GM18907 (cell line): ENCODE measurements at regions not wholly inside any gene's neighbourhood (a gene's known extent, or its start where the extent isn't known, plus 50 kb on each side); places are given as distances from the start of the nearest gene placed in this dataset.

Experiments used
- ATAC-seq: cut with Tn5 transposase; IDR thresholded peaks from one replicate; pipeline ENCODE4 v1.9.1; 2021; ENCODE audit warnings: mild to moderate bottlenecking, moderate library complexity; ENCODE audit not compliant: unreplicated experiment

DNA sequence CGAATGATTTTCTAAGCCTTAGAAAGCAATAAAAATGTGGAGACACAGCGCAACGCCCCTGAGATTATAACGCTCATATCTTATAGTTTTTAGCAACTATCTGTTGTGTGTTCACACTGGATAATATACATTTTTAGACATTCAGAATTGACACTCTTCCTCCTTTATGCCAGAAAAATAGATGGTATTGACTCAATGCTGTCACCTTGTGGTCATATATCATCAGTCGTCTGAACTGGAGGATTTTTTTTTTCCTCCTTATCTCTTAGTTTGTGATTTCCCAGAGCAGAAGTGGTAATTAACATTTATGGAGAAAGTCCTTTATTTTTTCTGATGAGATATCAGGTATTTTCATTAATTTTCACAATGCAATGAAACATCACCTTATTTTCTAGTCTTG lies 759.6 kb downstream of the RAB28 start:
- no peak for ATAC-seq

DNA sequence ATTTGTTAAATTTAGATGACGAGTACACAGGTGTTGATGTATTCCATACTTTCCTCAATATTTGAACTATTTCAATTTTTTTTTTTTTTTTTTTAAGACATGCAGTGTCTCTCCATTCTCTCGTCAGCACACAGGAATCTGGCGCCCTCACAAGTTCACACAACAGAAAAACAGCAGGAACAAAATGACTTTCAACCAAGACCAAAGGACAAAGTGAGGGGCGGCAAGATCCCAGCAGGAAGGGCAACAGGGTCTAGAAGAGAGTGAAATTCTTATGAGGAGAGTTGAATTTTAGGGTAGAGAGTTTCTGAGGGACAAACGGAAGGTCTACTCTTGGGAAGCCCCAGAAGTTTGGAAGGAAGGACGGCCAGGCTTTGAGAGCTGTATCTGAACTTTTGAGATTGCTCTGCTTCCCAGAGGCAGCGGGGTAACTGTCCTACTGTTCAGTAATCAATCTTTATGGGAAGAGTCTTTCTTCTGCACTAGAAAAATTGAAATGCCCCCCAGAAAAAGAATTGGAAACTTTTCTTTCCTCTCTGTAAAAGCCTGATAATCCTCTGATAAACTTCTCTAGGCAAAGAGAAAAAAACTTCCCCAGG lies 760.2 kb downstream of the RAB28 start:
- no peak for ATAC-seq

DNA sequence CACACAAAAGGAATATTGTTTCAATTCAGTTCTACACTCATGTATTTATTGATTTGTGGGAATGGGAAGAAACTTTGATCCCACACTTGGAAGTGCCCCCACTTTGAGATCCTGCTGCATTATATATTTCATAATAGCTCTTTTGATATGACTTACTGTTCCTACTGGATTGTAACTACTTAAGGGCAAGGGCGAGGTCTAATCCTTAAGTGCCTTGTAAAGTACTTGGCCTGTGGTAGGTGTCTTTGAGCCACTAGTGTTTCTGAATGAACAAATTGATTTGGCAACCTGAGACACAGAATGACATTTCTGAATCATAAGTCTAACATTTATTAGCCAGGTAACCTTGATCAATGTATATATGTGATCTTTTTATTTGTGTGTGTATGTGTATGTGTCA lies 767.2 kb downstream of the RAB28 start:
- no peak for ATAC-seq

DNA sequence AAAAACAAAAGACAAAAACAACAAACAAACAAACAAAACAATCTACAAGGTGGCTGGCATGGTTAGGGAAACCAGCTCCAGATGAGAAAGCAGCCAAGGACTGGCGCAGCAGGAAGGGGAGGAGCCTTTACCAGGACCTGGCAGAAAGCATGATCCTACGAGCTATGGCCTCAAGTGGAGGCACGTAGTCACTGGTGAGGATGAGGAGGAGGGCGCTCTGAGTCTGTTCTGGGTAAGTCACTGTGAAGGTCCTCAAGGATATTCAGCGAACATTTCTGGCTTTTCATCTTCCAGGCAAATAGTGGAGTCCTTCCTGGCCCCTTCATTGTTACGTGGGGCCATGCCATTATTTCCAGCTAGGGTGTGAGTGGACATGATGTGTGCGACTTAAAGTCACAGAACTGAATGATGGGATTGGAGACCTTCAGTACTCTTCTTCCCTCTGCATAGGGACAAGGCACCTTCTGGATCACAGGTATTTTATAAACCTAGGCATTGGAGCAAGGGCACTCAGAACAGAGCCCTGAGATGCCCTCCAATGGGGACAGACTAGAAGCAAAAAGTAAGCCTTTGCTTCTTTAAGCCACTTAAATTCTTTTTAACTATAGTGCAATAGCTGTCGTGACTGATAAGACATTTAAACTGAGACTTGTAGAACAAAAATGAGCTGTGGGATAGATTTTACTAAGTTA lies 771.3 kb downstream of the RAB28 start:
- no peak for ATAC-seq

DNA sequence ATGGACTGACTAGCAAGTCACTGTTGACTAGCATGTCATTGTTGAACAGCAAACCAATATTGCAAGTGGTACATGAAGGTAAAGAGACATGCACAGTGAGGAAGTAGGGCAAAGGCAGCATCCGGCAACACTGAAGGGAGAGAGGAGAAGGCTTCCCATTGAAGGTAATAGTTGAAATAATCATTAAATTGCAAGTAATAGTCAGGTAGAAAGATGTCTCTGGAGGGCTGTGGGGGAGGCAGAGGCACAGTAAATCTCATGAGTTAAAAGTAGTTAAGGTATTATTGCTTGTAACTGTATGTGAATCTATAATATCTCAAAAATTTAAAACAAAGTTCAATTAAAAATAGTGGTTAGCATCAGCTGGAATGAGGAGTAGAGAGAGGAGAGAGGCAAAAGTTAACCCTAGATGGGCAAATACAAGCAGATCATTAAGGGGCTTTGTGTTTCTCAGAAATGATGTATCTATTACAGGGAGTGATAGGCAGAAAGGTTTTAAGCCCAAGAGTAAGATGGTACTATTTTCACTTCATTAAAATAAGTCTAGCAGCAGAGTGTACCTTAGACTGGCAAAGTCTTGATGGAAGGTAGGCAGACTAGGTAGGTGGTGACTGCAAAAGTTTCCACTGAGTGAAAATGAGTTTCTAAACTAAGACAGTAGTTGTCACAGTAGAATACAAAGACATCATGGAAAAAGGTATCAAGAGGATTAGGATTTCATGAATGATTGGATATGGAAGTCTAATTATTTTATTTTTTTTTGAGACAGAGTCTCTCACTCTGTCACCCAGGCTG lies 776.6 kb downstream of the RAB28 start:
- ATAC-seq: no peak

DNA sequence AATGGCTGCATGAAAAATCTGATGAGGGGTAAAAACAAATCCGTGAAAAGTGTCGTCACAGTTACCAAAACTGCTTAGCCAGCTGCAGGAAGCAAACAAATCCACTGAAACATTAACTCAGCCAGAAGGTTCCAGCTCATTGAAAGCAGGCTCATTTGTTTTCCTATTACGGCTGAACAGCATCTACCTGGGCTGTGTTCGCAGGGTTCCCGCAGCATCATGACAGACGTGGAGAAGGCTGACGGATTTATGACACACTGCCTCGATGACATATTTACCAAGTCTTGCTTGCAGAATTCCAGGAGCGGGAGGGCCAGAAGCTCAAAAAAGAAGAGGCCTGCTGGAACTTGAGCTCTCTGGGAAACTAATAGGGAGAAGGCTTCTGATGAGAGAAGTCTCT lies 781.1 kb downstream of the RAB28 start:
- no peak for ATAC-seq

DNA sequence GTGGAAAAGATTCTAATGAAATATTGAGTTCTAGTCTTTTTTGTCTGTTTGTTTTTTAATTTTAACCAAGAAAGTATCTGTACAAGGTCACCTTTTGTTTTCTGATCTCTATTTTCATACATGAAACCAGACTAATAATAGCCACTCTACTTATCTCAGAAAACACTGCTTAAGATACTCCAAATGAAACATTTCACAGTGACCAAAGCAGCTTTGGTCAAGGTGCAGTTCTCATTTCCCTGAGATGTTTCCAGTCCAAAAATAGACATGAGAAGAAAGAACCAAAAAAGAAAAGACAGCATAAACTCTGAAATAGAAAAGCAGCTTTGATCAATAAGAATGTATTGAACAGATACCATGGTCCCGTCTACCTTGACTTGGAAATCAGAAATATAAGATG lies 782.8 kb downstream of the RAB28 start:
- no peak for ATAC-seq

DNA sequence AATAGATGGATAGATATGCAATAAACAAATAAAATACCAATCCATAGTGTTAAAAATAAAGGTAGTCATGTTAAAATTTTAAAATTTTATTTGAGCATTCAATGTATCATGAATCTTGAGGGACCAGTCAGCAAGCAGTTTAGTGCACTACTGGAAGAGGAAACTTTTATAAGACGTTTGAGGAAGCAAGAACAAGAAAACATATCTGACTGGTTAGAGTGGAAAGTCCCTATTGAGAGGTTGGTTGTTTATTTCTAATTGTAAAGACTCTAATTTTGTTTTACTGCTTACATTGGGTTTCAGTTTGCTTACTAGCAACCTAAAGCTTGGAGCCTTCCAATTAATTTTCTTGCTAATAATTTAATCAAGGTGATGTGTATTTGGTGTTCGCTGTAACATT lies 786.2 kb downstream of the RAB28 start:
- peak; percentile 55 for ATAC-seq

DNA sequence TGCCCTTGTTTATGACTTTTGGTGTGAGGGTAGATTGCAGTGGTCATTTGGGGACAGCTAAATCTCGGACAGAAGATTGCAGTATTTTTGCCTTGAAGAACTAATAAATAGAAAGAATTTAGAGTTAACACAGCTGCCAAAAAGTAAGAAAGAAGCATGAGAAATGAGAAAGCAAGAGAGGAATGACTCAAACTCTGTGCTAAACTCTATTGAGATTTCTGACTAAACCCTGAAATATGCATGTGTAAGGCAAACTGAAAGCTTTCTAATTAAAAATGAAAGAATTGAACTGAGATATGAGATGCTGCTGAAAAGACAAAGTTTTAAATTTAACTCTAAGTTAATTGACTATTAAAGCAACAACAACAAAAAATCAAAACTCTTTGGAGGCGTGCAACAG lies 791.3 kb downstream of the RAB28 start:
- no peak for ATAC-seq

DNA sequence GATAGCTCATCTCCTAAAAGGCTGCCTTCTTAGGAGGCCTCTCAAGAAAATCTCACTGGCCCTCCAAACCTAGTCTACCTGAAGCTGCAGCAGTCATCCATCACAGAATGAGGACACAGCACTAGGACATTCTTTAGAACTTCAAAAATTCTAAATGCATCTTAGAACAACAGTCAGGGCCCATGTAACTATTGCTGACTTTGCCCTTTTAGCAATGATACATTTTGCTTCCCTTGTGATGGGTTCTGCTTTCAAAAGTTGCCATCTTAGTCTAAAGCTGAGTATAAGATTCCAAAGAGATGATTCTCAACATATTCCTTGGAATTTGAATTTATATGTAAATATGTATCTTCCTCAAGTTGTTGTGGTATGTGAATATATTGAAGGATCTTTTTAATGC lies 793.0 kb downstream of the RAB28 start:
- no peak for ATAC-seq

DNA sequence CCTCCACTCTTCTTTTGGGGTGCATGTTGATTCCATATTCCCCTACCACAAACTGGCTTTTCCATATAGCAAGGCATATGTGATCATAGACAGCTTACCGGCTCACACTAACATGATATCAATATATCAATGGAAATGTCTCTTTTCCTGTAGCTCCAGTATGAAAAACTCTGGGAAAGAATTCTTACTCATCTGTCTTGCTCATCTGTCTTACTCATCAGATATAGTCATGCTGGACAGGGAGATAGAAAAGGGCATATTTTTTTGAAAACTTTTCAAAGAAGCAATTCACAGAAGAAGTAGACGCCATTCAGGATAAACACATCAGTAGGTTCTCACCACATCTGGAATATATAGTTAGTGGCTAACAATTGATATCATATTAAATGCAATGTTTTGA lies 794.7 kb downstream of the RAB28 start:
- no peak for ATAC-seq

DNA sequence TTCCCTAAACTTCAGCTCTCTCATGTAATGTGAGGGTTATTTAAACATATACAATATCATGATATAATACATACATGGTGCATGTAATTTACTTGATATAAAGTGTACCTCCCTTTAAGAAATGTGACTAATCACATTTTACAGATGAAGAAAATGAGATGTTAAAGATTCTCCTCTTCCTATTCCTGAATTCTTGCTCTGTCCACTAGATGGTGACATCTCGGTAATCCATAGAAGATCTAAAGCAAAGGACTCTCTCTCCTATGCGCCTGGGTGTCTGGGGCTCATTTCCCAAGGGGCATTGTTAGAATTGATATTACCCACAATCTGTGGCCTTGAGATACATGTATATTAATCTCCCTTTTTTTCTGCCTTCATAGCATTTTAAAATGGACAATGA lies 804.9 kb downstream of the RAB28 start:
- ATAC-seq: no peak

DNA sequence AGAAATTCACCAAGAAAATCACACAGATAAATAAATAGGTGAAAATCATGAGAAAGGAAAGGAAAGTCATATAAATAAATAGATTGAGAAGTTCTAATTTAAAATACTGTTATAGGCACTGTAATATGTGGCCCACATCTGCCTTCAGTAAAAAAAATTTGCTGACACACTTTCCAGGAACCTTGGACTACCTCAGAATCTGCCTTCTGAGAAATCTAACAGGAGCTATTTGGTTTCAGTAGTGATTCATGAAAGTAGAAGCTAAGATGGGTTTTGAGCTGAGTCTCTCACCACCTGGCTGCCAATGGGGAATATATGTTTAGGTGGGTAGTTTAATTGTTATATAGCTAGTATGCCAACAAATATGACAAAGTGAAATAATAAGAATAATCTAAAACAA lies 810.0 kb downstream of the RAB28 start:
- no peak for ATAC-seq

DNA sequence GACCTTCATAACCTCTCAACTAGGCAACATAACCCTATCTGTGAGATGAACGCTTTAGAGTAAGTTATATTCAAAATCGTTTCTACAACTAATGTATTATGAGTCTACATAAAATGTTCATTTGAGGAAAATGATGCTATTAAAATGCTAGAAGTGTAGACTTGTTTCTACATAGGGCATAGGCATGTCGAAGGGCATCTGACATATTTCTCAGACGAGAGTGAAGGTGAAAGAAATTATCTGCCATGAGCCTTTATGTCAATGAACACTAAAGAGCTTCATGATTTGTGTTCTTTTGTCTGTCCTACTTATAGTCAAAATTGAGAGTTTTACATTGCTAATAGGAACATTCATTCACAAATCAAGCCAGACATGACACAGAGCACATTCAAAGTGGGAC lies 811.8 kb downstream of the RAB28 start:
- no peak for ATAC-seq

DNA sequence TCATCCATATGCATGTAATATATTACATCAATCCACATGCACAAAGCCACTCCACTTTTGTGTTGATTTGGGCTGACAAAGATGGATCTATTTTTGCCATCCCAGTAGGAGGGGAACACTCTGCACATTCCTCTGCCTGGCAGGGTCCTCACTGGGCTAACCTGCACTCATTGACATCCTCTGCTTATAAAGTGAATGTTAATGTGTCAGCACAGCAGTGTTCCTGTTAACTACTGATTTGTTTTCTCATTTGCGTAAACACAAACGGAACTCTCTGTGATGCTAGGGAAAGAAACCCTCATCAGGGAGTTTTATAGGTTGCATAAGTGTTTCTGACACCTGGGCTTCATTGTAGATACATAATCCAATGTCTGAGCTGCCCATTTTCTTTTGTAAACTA lies 826.0 kb downstream of the RAB28 start:
- ATAC-seq: no peak

DNA sequence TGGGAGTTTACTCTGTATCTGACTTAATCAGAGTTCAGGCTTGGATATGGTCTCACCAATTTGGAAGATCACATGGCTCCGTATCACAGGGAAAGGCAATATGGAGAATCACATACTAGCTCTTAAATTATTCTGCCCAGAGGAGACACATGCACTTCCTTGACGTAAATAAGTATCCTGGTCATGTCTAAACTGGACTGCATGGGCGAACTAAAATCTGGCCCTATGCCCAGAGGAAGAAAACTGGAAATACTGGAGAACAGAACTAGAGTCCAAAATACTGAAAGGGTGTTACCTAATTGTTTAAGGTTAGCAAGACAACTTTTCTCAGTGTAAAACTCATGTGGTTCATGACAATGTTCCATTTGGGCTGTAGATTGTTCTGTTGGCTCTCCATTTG lies 832.3 kb downstream of the RAB28 start:
- no peak for ATAC-seq

DNA sequence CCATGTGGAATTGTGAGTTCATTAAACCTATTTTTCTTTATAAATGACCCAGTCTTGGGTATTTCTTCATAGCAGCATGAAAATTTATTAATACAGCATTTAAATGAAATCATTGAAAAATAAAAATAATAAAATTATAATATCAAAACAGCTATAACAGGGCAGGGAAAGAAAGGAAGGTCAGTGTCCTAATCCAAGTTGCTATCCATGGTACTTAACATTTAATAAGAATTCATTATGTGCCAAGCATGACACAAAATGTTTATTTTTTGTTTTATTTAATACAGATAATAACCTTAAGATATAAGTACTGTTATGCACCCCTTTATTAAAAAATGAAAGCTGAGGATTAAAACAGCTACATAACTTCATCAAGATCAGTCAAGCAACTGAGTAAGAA lies 838.4 kb downstream of the RAB28 start:
- no peak for ATAC-seq

DNA sequence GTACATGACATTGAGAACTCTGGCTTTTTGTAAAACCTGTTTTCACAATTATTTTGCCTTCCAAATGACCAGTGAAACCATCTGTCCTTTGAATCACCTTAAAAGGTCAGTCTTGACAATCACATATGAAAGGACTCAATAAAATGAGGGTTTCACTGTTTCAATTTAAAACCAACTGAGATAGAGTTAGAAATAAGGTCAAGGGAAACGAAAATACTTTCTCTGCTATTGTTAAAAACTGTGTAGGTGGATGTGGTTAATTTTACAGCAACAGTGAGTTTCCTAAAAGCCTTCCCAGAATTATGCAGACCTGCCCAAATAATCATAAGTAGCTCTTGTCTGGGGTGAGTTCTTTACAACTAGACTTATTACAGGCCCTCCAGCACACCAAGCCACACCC lies 839.9 kb downstream of the RAB28 start:
- no peak for ATAC-seq

DNA sequence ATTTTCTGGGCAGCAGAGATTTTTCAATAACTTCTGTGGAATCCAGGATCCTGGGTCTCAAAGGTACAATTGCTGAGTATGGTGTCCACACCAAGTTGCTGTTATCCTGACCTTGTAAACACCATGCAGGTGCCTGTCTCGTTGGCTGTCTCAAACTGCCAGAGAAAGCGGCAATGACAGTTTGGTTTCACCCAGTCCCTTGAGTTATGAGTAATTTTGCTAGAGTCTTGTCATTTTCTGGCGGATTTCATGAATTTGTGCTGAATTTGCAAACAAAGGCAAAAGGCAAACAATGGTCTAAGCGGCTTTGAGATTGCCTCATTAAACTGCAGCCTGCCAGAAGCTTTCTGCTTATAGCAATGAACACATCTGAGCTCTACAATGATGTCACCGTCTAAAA lies 847.9 kb downstream of the RAB28 start:
- no peak for ATAC-seq

DNA sequence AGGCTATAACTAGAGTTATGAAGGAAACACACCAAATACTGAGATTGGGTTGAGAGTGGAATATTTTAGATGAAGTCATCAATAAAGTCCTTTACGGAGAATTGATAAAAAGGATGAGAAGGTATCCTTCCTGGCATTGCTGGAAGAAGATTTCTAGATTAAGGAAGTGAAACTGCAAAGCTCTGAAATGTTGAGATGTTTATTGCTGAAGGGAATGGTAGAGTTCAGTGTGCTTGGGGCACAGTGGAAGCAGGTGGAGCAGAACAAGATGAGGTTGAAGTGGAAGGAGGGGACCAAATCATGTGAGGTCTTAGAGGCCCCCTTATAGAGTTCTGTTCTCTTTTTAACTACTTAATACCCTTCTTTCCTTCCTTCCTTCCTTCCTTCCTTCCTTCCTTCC lies 848.5 kb downstream of the RAB28 start:
- ATAC-seq: no peak

DNA sequence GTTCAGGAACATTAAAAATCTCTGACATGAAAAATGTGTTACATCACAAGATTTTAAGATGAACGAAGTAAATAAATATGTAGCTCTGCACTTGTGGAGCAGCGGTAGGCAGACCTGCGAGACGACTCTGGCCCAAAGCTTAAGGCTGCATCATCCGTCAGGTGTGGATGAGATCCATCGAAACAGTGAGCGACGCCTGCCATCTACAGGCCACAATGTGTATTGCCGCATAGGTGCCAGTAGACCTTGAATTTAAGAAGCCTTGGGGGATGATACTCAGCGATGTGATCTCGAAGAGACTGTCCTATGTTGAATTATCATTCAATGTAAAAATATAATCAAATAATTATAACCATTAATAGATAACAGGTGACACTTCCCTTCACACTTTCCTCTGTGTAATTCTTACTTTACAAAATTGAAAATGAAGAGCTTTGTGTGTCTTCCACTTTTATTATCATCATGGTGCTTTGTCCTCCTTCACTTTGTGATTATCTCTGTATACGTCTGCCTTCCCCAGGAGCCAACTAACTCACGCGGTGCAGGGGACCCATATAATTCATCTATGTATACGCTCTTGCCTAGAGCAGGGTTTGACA lies 851.0 kb downstream of the RAB28 start:
- ATAC-seq: peak; percentile 98

DNA sequence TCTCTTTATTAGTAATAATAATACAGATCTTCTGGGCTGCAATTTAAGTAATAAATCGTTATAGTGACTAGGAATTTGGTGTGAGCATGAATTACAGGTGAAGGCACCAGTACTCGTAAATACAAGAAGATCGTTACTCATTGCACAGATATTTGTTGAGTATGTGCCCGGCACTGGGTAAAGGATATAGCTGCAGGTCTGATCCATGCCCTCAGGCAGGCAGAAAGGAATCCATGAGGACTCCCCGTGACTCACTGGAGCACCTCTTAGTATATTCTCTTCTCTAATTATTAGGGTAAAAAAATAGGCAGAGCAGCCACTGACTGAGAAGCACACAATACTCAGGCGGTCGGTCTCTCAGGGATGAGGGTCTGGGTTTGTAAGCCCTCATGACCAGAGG lies 868.3 kb downstream of the RAB28 start:
- ATAC-seq: no peak
